HG02981 (cell line): ENCODE measurements at regions not wholly inside any gene's neighbourhood (a gene's known extent, or its start where the extent isn't known, plus 50 kb on each side); places are given as distances from the start of the nearest gene placed in this dataset.

Source experiments
- ATAC-seq: cut with Tn5 transposase; IDR thresholded peaks from one replicate; pipeline ENCODE4 v1.9.1; 2021; ENCODE audit warnings: mild to moderate bottlenecking, moderate library complexity; ENCODE audit not compliant: unreplicated experiment

- no peak for ATAC-seq
These were observed 75.2 kb downstream of the RHCG start for GRCh38 chr15:89421219-89421618.

- no peak for ATAC-seq
These were observed 76.9 kb downstream of the RHCG start for GRCh38 chr15:89419370-89419984.

- no peak for ATAC-seq
These were observed 79.1 kb downstream of the RHCG start for GRCh38 chr15:89417206-89417725.

GRCh38 chr15:89416339-89417183 lies 79.8 kb downstream of the RHCG start:
- peak; percentile 84 for ATAC-seq

- no peak for ATAC-seq
These were observed 79.9 kb upstream of the POLG start for GRCh38 chr15:89414571-89414970.

- no peak for ATAC-seq
These were observed 79.3 kb upstream of the POLG start for GRCh38 chr15:89413877-89414276.

- no peak for ATAC-seq
These were observed 78.3 kb upstream of the POLG start for GRCh38 chr15:89412905-89413411.

- no peak for ATAC-seq
These were observed 75.4 kb upstream of the POLG start for GRCh38 chr15:89410039-89410435.

- no peak for ATAC-seq
These were observed 74.8 kb upstream of the POLG start for GRCh38 chr15:89409184-89410038.

GRCh38 chr15:89408372-89409183 lies 74.0 kb upstream of the POLG start:
- no peak for ATAC-seq

GRCh38 chr15:89406940-89407607 lies 72.5 kb upstream of the POLG start:
- ATAC-seq, result no peak

GRCh38 chr15:89406218-89406939 lies 71.8 kb upstream of the POLG start:
- ATAC-seq, result no peak

GRCh38 chr15:89405494-89405893 lies 70.9 kb upstream of the POLG start:
- ATAC-seq, result no peak

- no peak for ATAC-seq
These were observed 69.4 kb upstream of the POLG start for GRCh38 chr15:89404023-89404422.

GRCh38 chr15:89402518-89402805 lies 67.8 kb upstream of the POLG start:
- no peak for ATAC-seq

- no peak for ATAC-seq
These were observed 67.2 kb upstream of the POLG start for GRCh38 chr15:89401631-89402517.

GRCh38 chr15:89400782-89401545 lies 66.3 kb upstream of the POLG start:
- ATAC-seq, result no peak
